WTC11 (cell line): ENCODE measurements at regions not wholly inside any gene's neighbourhood (a gene's known extent, or its start where the extent isn't known, plus 50 kb on each side); places are given as distances from the start of the nearest gene placed in this dataset.

Source experiments
- CTCF ChIP-seq: fragments of 200-600 bp; IDR thresholded peaks from 2 replicates; pipeline ENCODE4 v1.8.0; 2022; ENCODE audit warnings: antibody characterized with exemption
- E2F5 ChIP-seq: sonication (generic); formaldehyde crosslinking; IDR thresholded peaks from 2 replicates; pipeline ENCODE4 v1.8.1; 2022; ENCODE audit warnings: mild to moderate bottlenecking, moderate library complexity, missing genetic modification reagents
- NFATC4 ChIP-seq: fragments of 250-450 bp; sonication (Bioruptor Pico); IDR thresholded peaks from 2 replicates; pipeline ENCODE4 v1.9.0; 2021; ENCODE audit warnings: mild to moderate bottlenecking
- NFYB ChIP-seq: sonication (generic); formaldehyde crosslinking; conservative IDR thresholded peaks from 2 replicates; pipeline ENCODE4 v1.8.0; 2022; ENCODE audit warnings: low read depth, missing genetic modification reagents
- TCF7 ChIP-seq: sonication (generic); formaldehyde crosslinking; IDR thresholded peaks from 2 replicates; pipeline ENCODE4 v1.8.0; 2022; ENCODE audit warnings: mild to moderate bottlenecking, low read depth, missing genetic modification reagents, moderate library complexity
- ZNF423 ChIP-seq: fragments of 250-450 bp; sonication (Bioruptor Pico); IDR thresholded peaks from 2 replicates; pipeline ENCODE4 v2.1.2; 2022; ENCODE audit warnings: mild to moderate bottlenecking, moderate library complexity

DNA sequence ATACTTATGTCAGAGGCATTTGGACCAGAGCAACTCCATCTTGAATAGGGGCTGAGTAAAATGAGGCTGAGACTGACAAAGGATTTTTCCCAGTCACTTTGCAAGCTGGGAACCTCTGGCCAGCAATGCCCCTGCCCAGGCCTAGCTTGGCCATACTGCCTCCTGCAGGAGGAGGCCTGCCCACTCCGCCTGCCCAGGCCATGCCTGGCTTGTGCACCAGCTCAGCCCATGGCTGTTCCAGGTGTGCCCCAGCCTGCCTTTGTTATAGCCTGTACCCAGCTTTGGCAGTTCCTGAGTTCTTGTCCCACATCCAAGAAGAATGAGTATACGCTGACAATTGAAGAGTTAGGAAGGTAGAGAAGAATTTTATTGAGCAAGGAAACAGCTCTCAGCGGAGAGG, 176.1 kb downstream of the AASDH start:
- TF ChIP-seq CTCF (no peak), TCF7 (CRISPR knock-in tag) (no peak), E2F5 (no peak), NFYB (CRISPR knock-in tag) (no peak), ZNF423 (no peak), NFATC4 (no peak)
